Endothelial cell (in vitro differentiated cells): ENCODE measurements at regions not wholly inside any gene's neighbourhood (a gene's known extent, or its start where the extent isn't known, plus 50 kb on each side); places are given as distances from the start of the nearest gene placed in this dataset.

ENCODE experiments used
- DNase-seq: peaks from one replicate; pipeline ENCODE4 v3.0.0; 2021; ENCODE audit warnings: low spot score
- H3K27ac Mint-ChIP-seq: one replicate; pipeline ENCODE4 v1.8.0; 2021; ENCODE audit warnings: mixed read lengths, inconsistent platforms; ENCODE audit not compliant: unreplicated experiment
- H3K27me3 Mint-ChIP-seq: one replicate; pipeline ENCODE4 v1.8.0; 2021; ENCODE audit warnings: mild to moderate bottlenecking, moderate library complexity, mixed read lengths, inconsistent platforms; ENCODE audit not compliant: unreplicated experiment
- H3K36me3 Mint-ChIP-seq: one replicate; pipeline ENCODE4 v1.8.0; 2021; ENCODE audit warnings: mild to moderate bottlenecking, low read depth, mixed read lengths, inconsistent platforms; ENCODE audit not compliant: unreplicated experiment
- H3K4me1 Mint-ChIP-seq: one replicate; pipeline ENCODE4 v1.8.0; 2021; ENCODE audit warnings: mild to moderate bottlenecking, mixed read lengths, inconsistent platforms; ENCODE audit not compliant: unreplicated experiment
- H3K4me3 Mint-ChIP-seq: one replicate; pipeline ENCODE4 v1.8.0; 2021; ENCODE audit warnings: mild to moderate bottlenecking, mixed read lengths, inconsistent platforms; ENCODE audit not compliant: unreplicated experiment
- H3K9me3 Mint-ChIP-seq: one replicate; pipeline ENCODE4 v1.8.0; 2021; ENCODE audit warnings: mixed read lengths, inconsistent platforms; ENCODE audit not compliant: unreplicated experiment
- CTCF ChIP-seq: fragments of 200-600 bp; sonication (generic); IDR thresholded peaks from one replicate; pipeline ENCODE4 v1.5.0; 2021; ENCODE audit warnings: antibody characterized with exemption; ENCODE audit not compliant: unreplicated experiment

- Mint-ChIP-seq H3K4me3 (no peak overlapping the region), H3K9me3 (no peaks in the 10 kb centered on the region), H3K27ac (no peak overlapping the region), H3K4me1 (no peaks in the 10 kb centered on the region), H3K27me3 (no peaks in the 10 kb centered on the region), H3K36me3 (no peaks in the 10 kb centered on the region)
- no peak for DNase-seq
- no peak for TF ChIP-seq CTCF
These were observed 67.9 kb upstream of the STK26 start for GRCh38 chrX:131955099-131955777.

GRCh38 chrX:131958724-131959123 is 64.4 kb upstream of the STK26 start:
- TF ChIP-seq CTCF, result no peak
- Mint-ChIP-seq H3K4me1 (no peaks in the 10 kb centered on the region), H3K27me3 (no peaks in the 10 kb centered on the region), H3K27ac (no peak overlapping the region), H3K36me3 (no peaks in the 10 kb centered on the region), H3K9me3 (no peaks in the 10 kb centered on the region), H3K4me3 (no peak overlapping the region)
- no peak for DNase-seq

DNA sequence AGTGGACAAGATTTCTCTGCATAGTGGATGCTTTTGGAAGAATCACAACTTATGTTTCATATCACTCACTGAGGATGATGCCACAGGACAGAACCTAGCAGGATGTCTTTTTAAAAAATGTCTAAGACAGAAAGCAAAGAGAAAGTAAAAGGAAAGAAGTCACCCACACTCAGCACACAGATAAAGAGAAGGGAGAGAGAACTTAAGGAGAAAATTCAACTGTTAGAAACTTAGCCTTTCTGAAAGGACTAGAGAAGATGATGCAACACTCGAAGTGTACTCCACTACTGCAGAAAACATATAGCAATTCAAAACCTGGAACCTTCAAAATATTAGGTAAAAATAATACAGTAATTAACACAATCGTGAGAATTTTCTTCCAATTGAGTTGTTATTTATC is 52.8 kb upstream of the STK26 start:
- H3K4me1 Mint-ChIP-seq, result no peaks in the 10 kb centered on the region
- H3K27me3 Mint-ChIP-seq, result no peaks in the 10 kb centered on the region
- no peaks in the 10 kb centered on the region for H3K36me3 Mint-ChIP-seq
- TF ChIP-seq CTCF, result no peak
- no peak overlapping the region for H3K4me3 Mint-ChIP-seq
- DNase-seq, result no peak
- no peak overlapping the region for H3K27ac Mint-ChIP-seq
- no peaks in the 10 kb centered on the region for H3K9me3 Mint-ChIP-seq
